ENCODE measurements at regions not wholly inside any gene's neighbourhood (a gene's known extent, or its start where the extent isn't known, plus 50 kb on each side); places are given as distances from the start of the nearest gene placed in this dataset.

DNA sequence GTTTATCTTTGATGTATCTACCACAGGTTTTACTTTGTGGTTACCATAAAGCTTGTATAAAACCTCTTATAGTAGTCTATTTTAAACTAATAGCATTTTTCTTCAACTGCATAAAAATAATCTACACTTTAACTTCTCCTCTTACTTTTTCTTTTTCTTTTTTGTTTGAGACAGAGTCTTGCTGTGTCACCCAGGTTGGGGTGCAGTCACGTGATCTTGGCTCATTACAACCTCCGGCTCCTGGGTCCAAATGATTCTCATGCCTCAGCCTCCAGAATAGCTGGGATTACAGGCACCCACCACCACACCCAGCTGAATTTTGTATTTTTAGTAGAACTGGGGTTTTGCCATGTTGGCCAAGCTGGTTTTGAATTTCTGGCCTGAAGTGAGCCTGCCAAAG, 53.4 kb upstream of the ZKSCAN2 start:
- H3K4ac ChIP-seq (ENCODE audit: low read depth, low read length), result no peak overlapping the region
- H3K9me3 ChIP-seq (ENCODE audit: control insufficient read depth, insufficient read depth, low read length), result peaks cover 12% of the 10 kb centered on the region
- no peak overlapping the region for H3K56ac ChIP-seq (ENCODE audit: extremely low read depth, insufficient read depth, low read length)
- H4K8ac ChIP-seq (ENCODE audit: low read depth in 2 of 2, low read length in 2 of 2), result no peak overlapping the region
- no peak for DNase-seq
- H4K91ac ChIP-seq (ENCODE audit: insufficient read depth, low read depth, low read length), result no peak overlapping the region
- H3K4me1 ChIP-seq (ENCODE audit: control insufficient read depth, insufficient read depth, low read length), result no peaks in the 10 kb centered on the region
- H3K36me3 ChIP-seq (ENCODE audit: control insufficient read depth, insufficient read depth, low read length), result no peaks in the 10 kb centered on the region
- intact Hi-C loops (cut with micrococcal nuclease), result no loop called here
- POLR2A ChIA-PET (ENCODE audit: unreplicated experiment), result no interaction called here
- H3K27ac ChIP-seq (ENCODE audit: insufficient read depth, low read length), result no peak overlapping the region
- no peak overlapping the region for H3K4me3 ChIP-seq (ENCODE audit: insufficient read depth, low read depth, low read length)
- H4K5ac ChIP-seq (ENCODE audit: low read depth, low read length), result no peak overlapping the region
- H2BK5ac ChIP-seq (ENCODE audit: low read depth, low read length, poor library complexity, severe bottlenecking), result no peak overlapping the region
- no peak overlapping the region for H2BK20ac ChIP-seq (ENCODE audit: low read depth, low read length)
- H2AK9ac ChIP-seq (replicated peaks; ENCODE audit: low read depth, low read length, poor library complexity), result no peak overlapping the region
- CTCF ChIA-PET, result no interaction called here
- no peaks in the 10 kb centered on the region for H3K79me1 ChIP-seq (ENCODE audit: low read depth in 1 of 2, low read length in 2 of 2)
- H4K20me1 ChIP-seq (ENCODE audit: insufficient read depth, low read length), result no peaks in the 10 kb centered on the region
- H3K9ac ChIP-seq (ENCODE audit: low read depth, low read length), result no peak overlapping the region
- no peak overlapping the region for H2BK15ac ChIP-seq (ENCODE audit: low read depth, low read length)
- no TSS peak for BruUV-seq (replicated peaks)
- no CpG with 5 or more reads among the region's 2 CpGs for WGBS, 2 experiments (ENCODE audit: extremely low coverage in 2 of 2, insufficient read length in 1 of 2)
- H2AK5ac ChIP-seq (ENCODE audit: low read depth, low read length), result no peak overlapping the region
- no peaks in the 10 kb centered on the region for H3K27me3 ChIP-seq (ENCODE audit: control insufficient read depth, insufficient read depth, low read length)
- no peak overlapping the region for H3K14ac ChIP-seq (replicated peaks; ENCODE audit: low read depth, low read length)
- no peak overlapping the region for H3K18ac ChIP-seq (ENCODE audit: low read depth, low read length)
- TF ChIP-seq RAD21 (IDR thresholded peaks at IDR 0.05; ENCODE audit: low read length) (no peak), MAFK (IDR thresholded peaks at IDR 0.05; ENCODE audit: low read depth, low read length) (no peak), POLR2A (IDR thresholded peaks at IDR 0.05; ENCODE audit: low read depth, low read length) (no peak), RFX5 (IDR thresholded peaks at IDR 0.05; ENCODE audit: low read depth, low read length) (no peak), CHD1 (IDR thresholded peaks at IDR 0.05; ENCODE audit: low read depth, low read length) (no peak), MAZ (IDR thresholded peaks at IDR 0.05; ENCODE audit: borderline replicate concordance, low read depth, low read length) (no peak), RCOR1 (IDR thresholded peaks at IDR 0.05; ENCODE audit: insufficient replicate concordance, low read length) (no peak), MXI1 (IDR thresholded peaks at IDR 0.05; ENCODE audit: borderline replicate concordance, low read depth, low read length) (no peak), FOS (IDR thresholded peaks at IDR 0.05; ENCODE audit: low read depth, low read length) (no peak), CEBPB (IDR thresholded peaks at IDR 0.05; ENCODE audit: low read depth, low read length) (no peak), BHLHE40 (IDR thresholded peaks at IDR 0.05; ENCODE audit: low read depth, low read length) (no peak), ELK1 (IDR thresholded peaks at IDR 0.05; ENCODE audit: borderline replicate concordance, low read depth, low read length) (no peak), NFE2L2 (IDR thresholded peaks at IDR 0.05; ENCODE audit: low read depth, low read length) (no peak)
- TF ChIP-seq, protein P1, sequence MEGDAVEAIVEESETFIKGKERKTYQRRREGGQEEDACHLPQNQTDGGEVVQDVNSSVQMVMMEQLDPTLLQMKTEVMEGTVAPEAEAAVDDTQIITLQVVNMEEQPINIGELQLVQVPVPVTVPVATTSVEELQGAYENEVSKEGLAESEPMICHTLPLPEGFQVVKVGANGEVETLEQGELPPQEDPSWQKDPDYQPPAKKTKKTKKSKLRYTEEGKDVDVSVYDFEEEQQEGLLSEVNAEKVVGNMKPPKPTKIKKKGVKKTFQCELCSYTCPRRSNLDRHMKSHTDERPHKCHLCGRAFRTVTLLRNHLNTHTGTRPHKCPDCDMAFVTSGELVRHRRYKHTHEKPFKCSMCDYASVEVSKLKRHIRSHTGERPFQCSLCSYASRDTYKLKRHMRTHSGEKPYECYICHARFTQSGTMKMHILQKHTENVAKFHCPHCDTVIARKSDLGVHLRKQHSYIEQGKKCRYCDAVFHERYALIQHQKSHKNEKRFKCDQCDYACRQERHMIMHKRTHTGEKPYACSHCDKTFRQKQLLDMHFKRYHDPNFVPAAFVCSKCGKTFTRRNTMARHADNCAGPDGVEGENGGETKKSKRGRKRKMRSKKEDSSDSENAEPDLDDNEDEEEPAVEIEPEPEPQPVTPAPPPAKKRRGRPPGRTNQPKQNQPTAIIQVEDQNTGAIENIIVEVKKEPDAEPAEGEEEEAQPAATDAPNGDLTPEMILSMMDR (conservative IDR thresholded peaks at IDR 0.05; ENCODE audit: low read depth, low read length), result no peak
- TF ChIP-seq, protein P2, sequence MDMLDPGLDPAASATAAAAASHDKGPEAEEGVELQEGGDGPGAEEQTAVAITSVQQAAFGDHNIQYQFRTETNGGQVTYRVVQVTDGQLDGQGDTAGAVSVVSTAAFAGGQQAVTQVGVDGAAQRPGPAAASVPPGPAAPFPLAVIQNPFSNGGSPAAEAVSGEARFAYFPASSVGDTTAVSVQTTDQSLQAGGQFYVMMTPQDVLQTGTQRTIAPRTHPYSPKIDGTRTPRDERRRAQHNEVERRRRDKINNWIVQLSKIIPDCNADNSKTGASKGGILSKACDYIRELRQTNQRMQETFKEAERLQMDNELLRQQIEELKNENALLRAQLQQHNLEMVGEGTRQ (IDR thresholded peaks at IDR 0.05; ENCODE audit: low read depth, low read length), result no peak
- in situ Hi-C loops (cut with MboI; ENCODE audit: low sequenced_read_pairs), result no loop called here
- H3K9me1 ChIP-seq (ENCODE audit: insufficient read depth, low read length), result no peaks in the 10 kb centered on the region
- no peak overlapping the region for H2AFZ ChIP-seq (replicated peaks; ENCODE audit: low read length, poor library complexity)
- ATAC-seq (ENCODE audit: low read depth), result no peak
- H3K4me2 ChIP-seq (ENCODE audit: low read depth, low read length), result no peak overlapping the region
- no peak overlapping the region for H2BK120ac ChIP-seq (ENCODE audit: low read depth, low read length)
- dilution Hi-C loops (cut with HindIII; ENCODE audit: low sequenced_read_pairs, unreplicated experiment), result no loop called here
- H3K23ac ChIP-seq (ENCODE audit: low read depth, low read length), result no peak overlapping the region
